ENCODE measurements at regions not wholly inside any gene's neighbourhood (a gene's known extent, or its start where the extent isn't known, plus 50 kb on each side); places are given as distances from the start of the nearest gene placed in this dataset.

- TF ChIP-seq CTCF (IDR thresholded peaks at IDR 0.05; ENCODE audit: control extremely low read depth, extremely low read depth, low read depth, missing control alignments), result no peak
- CTCF ChIA-PET, result interaction anchor here (1.0 kb wide), 1 partner anchor 312 kb away, joined by 3 read pairs; no protein-coding TSS in a partner anchor
- POLR2A ChIA-PET, result no interaction called here
- no peak for DNase-seq (ENCODE audit: extremely low spot score)
Measured at GRCh38 chr2:16251511-16252225, 311.3 kb downstream of the MYCN start.

GRCh38 chr2:16250886-16251285, 310.5 kb downstream of the MYCN start:
- no peak for DNase-seq (ENCODE audit: extremely low spot score)
- ChIA-PET CTCF (interaction anchor here (1.0 kb wide), 1 partner anchor 311 kb away, joined by 3 read pairs; no protein-coding TSS in a partner anchor), POLR2A (no interaction called here)
- TF ChIP-seq CTCF (IDR thresholded peaks at IDR 0.05; ENCODE audit: control extremely low read depth, extremely low read depth, low read depth, missing control alignments), result no peak

GRCh38 chr2:16250466-16250865, 310.1 kb downstream of the MYCN start:
- no peak for TF ChIP-seq CTCF (IDR thresholded peaks at IDR 0.05; ENCODE audit: control extremely low read depth, extremely low read depth, low read depth, missing control alignments)
- POLR2A ChIA-PET, result no interaction called here
- CTCF ChIA-PET, result interaction anchor here (1.0 kb wide), 1 partner anchor 311 kb away, joined by 3 read pairs; no protein-coding TSS in a partner anchor
- DNase-seq (ENCODE audit: extremely low spot score), result no peak

DNA sequence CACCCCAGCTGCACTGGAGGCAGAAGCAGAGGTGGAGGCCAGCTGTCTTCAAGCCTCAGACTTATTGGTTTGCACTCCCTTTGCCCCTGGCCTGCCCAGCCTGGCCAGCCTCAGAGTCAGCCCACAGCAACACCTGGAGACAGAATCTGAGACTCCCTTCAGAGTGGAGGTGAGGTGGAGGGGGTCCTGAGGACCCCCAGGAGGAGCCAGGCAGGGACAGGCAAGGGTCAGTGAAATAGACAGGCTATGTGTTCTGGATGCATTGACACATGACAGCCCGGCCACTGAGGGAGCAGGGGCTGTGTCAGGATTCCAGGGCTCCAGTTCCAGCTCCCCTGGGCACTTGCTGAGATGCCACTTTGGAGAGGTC, 309.7 kb downstream of the MYCN start:
- CTCF ChIA-PET, result no interaction called here
- DNase-seq (ENCODE audit: extremely low spot score), result no peak
- no peak for TF ChIP-seq CTCF (IDR thresholded peaks at IDR 0.05; ENCODE audit: control extremely low read depth, extremely low read depth, low read depth, missing control alignments)
- POLR2A ChIA-PET, result no interaction called here

- TF ChIP-seq CTCF (IDR thresholded peaks at IDR 0.05; ENCODE audit: control extremely low read depth, extremely low read depth, low read depth, missing control alignments), result no peak
- ChIA-PET CTCF (no interaction called here), POLR2A (no interaction called here)
- DNase-seq (ENCODE audit: extremely low spot score), result no peak
Measured at GRCh38 chr2:16249246-16250055, 309.1 kb downstream of the MYCN start.

GRCh38 chr2:16248571-16249105, 308.3 kb downstream of the MYCN start:
- DNase-seq (ENCODE audit: extremely low spot score), result no peak
- TF ChIP-seq CTCF (IDR thresholded peaks at IDR 0.05; ENCODE audit: control extremely low read depth, extremely low read depth, low read depth, missing control alignments), result no peak
- POLR2A ChIA-PET, result no interaction called here
- CTCF ChIA-PET, result interaction anchor here (1.4 kb wide), 1 partner anchor 19 kb away, joined by 3 read pairs; no protein-coding TSS in a partner anchor

Data from GM10248 (cell line).